Stomach (tissue), 4 donors: ENCODE measurements at regions not wholly inside any gene's neighbourhood (a gene's known extent, or its start where the extent isn't known, plus 50 kb on each side); places are given as distances from the start of the nearest gene placed in this dataset.

ENCODE experiments used
- POLR2A ChIP-seq, 4 donors: fragments of 450-650 bp; IDR thresholded peaks; one replicate each; pipeline ENCODE4 v1.6.1; 2016; ENCODE audit warnings: antibody characterized with exemption in 4 of 4, control low read depth in 2 of 4, mild to moderate bottlenecking in 1 of 4, moderate library complexity in 1 of 4
- POLR2AphosphoS5 ChIP-seq, 3 donors: sonication (generic); formaldehyde crosslinking; IDR thresholded peaks; one replicate each; pipeline ENCODE4 v1.6.1; 2016; ENCODE audit warnings: antibody characterized with exemption in 3 of 3

DNA sequence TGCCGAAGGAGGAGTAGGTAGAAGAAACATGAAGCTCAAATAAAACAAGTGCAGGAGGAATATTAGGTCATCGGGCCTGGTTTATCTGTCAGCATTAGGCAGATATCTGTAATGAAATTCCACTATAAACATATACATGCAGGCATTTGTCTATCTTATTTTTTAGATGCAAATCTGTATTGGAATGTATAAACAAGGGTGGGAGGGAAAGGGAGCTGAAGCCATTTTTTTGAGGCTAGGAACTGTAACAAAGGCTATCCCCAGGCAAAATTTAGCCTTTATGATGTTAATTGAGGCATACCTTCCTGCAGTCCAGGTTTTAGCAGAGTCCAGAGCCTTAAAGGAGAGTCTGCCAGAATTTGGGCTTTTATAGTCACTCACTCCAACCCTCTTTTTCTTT is 72.5 kb downstream of the PHLDA1 start:
- TF ChIP-seq POLR2A (IDR thresholded peaks at IDR 0.05) (no peak), POLR2AphosphoS5 (IDR thresholded peaks at IDR 0.05) (no peak)
